Activated gamma-delta T cell treated with Interleukin-2 at 50 U/mL for 16 hours (primary cell): ENCODE measurements at regions not wholly inside any gene's neighbourhood (a gene's known extent, or its start where the extent isn't known, plus 50 kb on each side); places are given as distances from the start of the nearest gene placed in this dataset.
"Not testable (repeated sequence)": the region's sequence is repeated elsewhere in the genome, so short reads cannot be mapped to it uniquely, and the experiment has no call there.

Experiments
- DNase-seq: peaks from one replicate; pipeline ENCODE4 v3.0.0-alpha.2; 2020

DNA sequence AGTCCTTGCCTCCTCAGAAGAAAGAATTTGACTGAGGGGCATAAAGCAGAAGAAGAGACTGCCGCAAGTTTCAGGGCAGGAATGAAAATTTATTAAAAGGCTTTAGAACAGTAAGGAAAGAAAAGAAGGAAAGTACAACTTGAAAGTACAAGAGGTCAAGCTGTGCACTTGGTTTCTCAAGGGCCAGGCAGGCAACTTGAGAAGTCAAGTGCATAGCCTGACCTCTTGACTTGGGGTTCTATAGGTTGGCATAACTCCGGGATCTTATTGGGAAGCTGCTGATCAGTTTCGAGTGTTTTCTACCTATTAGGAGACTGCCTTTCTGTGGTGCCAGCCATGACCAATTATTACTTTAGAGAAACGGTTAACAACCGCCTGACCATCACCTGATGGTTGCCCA lies 237.0 kb upstream of the RGS17 start:
- DNase-seq: no peak

DNA sequence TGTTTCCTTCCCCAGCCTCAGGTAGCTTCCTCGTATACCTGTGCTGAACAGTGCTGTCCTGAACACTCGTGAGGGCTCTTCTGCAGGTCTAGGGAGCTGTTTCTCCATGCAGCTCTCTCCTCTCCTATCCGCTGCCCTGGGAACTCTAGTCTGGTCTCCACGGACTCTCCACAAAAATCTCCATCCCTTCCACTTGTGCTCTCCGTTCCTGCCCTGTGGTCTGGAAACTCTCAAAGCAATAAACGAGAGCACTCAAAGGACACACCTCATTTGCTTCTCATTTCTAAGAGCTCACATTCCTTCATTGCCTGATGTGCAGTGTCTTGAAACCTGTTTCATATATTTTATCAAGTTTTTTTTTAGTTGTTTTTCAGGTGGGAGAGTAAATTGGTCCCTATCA lies 235.9 kb upstream of the RGS17 start:
- no peak for DNase-seq

DNA sequence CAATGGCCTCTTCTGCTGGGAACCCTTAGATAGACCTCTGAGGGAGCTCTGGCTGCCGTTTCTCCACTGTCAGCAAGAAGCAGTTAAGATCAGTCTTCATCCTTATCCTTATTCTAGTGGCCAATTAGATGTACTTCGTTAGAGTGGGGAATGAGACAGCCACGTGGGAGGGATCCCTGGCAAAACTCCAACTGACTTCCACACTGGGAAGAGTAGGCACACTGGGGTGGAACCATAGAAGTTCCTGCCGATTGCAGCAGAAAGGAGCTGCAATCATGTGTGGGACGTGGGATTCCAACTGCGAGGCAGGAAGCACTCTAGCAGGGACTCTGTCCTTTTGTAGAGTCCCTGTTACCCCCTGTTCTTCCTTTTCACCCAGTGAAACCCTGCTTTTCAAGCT lies 226.3 kb upstream of the RGS17 start:
- no peak for DNase-seq

DNA sequence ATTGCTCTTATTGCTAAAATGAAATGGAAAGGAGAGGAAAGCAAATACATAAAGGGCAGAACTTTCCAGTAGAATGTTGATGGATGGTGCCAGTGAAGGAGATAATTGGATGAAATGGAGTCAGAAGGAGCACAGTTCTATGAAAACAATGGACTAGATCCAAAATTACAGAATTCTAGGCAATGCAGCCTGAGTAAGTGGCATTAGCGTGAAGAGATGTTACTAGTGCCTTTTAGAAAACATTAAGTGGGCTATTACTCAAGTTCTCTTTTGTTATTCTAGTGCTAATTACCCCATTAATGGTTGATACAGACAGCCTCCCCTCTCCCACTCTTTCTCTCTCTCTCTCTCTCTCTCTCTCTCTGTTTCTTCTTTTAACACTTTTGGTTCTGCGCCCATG lies 209.5 kb upstream of the RGS17 start:
- no peak for DNase-seq

GRCh38 chr6:153334121-153334520 lies 203.0 kb upstream of the RGS17 start:
- no peak for DNase-seq

DNA sequence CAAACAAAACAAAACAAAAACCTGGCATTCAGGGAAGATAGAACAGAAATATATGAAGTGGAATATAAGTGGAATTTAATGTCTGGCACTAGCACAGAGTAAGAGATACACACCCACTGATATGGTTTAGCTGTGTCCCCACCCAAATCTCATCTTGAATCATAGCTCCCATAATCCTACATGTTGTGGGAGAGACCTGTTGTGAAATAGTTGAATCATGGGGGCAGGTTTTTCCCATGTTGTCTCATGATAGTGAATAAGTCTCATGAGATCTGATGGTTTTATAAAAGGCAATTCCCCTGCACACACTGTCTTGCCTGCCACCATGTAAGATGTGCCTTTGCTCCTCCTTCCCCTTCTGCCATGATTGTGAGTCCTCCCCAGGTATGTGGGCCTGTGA lies 200.1 kb upstream of the RGS17 start:
- DNase-seq: not testable (repeated sequence)

DNA sequence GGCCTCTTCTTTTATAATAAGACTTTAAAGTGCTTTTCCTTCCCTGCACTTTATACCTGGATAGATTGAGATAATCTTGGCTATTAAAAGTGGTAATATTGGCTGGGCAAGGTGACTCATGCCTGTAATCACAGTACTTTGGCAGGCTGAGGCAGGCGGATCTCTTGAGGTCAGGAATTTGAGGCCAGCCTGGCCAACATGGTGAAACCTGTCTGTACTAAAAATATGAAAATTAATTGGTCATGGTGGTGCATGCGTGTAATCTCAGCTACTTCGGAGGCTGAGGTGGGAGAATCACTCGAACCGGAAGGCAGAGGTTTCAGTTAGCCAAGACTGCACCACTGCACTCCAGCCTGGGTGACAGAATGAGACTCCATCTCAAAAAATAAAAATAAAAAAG lies 197.1 kb upstream of the RGS17 start:
- DNase-seq: no peak

GRCh38 chr6:153325661-153326060 lies 194.6 kb upstream of the RGS17 start:
- DNase-seq: no peak

DNA sequence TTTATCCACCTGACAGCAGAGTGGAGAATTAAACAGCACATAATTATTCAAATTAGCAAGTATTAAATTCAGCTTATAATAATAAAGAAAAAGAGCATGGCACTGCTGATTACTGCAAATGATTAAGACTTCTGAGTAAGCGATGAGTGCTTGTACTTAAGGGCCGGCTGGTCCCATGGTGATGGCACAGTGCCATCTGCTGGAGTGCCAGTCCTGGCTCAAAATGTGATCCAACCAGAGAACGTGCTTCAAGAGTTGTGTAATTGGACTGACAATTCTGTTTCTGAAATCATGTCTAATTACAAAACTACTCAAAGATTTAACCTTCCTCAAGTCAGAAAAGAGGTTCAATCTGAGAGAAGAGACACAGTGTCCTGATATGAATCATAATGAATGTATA lies 181.6 kb upstream of the RGS17 start:
- peak; percentile 20 for DNase-seq

DNA sequence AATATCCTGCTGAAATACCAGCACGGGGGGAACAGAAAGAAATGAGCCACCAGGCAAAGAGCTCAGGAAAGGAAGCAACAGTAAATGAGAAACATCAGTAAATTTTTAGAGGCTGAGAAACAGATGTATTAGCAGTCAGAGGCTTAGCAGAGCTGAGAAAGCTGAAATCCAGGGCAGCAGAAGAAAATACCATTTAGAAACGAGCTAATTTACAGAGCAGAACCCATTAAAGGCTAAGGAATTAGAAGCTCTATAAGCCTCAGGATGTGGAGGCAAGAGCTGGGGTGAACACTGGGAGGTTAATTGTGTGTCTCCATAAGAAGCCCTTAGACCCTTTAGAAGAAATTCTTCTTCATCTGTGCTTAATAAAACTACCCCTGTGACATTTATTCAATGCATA lies 178.6 kb upstream of the RGS17 start:
- DNase-seq: no peak

GRCh38 chr6:153302133-153302532 lies 171.1 kb upstream of the RGS17 start:
- DNase-seq: no peak

GRCh38 chr6:153301602-153302001 lies 170.5 kb upstream of the RGS17 start:
- DNase-seq: no peak

DNA sequence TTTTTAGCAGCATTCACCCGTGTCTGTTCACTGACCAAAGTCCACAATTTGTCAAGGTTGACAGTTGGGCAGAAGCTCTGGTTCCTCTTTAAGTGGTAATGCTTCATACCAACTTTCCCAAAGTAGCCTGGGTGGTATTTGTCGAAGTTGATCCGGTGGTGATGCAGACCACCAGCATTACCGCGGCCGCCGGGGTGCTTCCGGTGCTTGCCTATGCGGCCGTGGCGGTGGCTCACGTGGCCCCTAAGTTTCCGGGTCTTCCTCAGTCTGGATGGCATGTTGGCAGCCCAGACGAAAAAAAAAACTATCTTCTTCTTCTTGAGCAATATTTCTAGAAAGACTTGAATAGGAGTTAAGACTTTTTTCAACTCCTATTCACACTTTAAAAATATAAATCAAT lies 151.4 kb upstream of the RGS17 start:
- not testable (repeated sequence) for DNase-seq

GRCh38 chr6:153275997-153276396 lies 144.9 kb upstream of the RGS17 start:
- DNase-seq: no peak

- DNase-seq: no peak
Measured at GRCh38 chr6:153272201-153272980, 141.3 kb upstream of the RGS17 start.

GRCh38 chr6:153263489-153263888 lies 132.4 kb upstream of the RGS17 start:
- DNase-seq: no peak

DNA sequence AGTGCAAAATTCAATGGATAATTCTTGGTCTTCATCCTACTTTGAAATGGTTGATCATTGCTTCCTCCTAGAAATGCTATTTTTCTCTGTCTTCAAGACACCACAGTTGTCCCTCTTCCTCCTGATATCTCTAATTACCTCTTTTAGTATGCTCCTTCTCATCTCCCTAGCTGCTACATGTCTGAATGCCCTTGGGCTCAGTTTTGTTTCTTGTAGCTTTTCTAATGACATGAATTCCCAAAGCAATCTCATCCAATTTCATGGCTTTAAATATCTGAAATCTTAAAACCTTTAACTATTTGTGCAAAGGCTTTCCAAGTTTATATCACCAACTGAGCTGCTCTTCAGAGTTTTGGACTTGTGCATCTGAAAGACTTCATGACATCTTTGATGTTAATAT lies 120.2 kb upstream of the RGS17 start:
- no peak for DNase-seq

DNA sequence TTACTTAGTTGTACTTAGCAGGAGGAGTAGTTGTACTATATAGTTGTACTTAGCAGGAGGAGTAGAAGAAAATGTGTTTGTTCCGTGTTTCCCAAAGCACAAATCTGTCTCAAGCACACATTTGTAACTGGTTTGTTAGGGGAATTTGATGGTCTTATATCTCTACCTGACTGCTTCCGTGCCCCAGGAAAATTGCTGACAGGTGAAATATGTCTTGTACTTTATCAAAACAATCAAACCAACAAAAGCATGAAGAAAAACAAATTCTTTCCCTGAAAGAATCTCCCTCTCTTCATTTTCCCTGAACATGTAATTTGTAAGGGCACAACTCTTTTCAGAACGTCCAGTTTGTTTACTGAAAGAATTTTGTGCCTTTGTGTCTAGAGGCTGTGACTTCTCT lies 106.6 kb upstream of the RGS17 start:
- no peak for DNase-seq

DNA sequence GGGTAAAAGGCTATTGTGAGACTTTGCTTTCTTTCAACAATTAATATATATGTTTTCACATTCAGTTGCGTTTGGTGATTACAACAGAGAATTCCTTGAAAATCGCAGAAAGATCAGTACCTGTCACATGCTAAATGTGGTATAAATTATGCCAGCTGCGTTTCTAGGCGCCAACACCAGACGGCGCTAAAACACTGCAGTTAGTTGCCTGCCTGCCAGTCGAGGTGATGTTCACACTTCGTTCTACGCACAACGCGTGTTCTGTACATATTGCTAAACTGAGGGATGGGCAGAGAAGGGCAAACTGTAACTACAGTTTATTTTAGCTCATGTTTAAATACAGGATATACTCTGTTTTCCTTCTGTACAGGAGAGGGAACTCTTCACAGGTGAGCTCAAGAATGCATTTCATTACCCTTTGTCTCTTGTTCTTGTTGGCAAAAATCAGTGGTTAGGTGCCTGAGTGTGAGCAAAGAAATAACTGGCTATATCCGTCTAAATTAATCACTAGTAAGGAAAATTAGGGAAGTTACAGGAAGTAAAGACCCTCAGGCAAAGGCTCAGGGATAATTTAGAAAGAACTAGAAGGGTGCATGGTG lies 100.1 kb upstream of the RGS17 start:
- no peak for DNase-seq

DNA sequence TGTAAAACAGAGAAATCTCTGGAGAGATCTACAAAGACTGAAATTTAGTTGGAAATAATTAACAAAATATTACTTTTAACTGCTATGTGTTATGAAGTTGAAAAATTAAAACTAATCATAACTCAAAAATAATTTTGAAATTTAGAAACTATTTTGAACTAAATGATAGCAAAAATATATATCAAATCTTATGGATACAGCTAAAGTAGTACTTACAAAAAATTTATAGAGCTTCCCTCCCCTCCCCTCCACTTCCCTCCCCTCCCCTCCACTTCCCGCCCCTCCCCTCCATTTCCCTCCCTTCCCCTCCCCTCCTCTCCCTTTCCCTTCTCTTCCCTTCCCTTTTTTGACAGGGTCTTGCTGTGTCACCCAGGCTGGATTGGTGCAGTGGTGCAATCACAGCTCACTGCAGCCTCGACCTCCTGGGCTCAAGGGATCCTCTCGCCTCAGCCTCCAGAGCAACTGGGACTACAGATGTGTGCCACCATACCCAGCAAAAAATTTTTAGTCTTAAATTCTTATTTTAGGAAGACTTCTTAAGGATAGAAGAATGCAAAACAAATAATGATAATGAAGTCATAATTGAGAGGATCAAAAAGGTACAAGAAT lies 87.2 kb upstream of the RGS17 start:
- DNase-seq: no peak

GRCh38 chr6:153216789-153217188 lies 85.7 kb upstream of the RGS17 start:
- no peak for DNase-seq

- no peak for DNase-seq
Measured at GRCh38 chr6:153215242-153215641, 84.2 kb upstream of the RGS17 start.

GRCh38 chr6:153214436-153214835 lies 83.4 kb upstream of the RGS17 start:
- DNase-seq: no peak

- DNase-seq: no peak
Measured at GRCh38 chr6:153210083-153210482, 79.0 kb upstream of the RGS17 start.

DNA sequence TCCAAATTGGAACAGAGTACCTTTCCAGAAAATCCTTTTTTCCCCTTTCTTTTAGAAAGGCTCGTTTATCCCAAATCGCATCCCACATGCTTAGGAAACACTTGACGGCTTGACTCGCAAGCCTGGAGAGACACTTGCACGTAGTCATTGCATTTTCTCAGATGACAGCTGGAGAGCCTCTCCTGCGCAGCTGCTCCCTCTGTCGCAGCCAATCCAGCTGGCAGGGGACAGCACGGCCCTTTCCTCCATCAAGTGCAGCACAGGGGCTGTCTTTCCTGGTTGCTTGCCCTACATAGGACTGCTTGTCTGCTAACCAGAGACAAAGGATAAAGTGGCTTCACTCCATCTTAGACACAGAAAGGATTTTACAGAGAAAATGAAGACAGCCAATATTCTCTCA lies 77.6 kb upstream of the RGS17 start:
- DNase-seq: no peak
